NCI-H2029 (cell line): ENCODE measurements at regions not wholly inside any gene's neighbourhood (a gene's known extent, or its start where the extent isn't known, plus 50 kb on each side); places are given as distances from the start of the nearest gene placed in this dataset.

ENCODE experiments used
- DNase-seq: peaks from one replicate; lab custom pipeline; 2025; lab: John Stamatoyannopoulos, UW

DNA sequence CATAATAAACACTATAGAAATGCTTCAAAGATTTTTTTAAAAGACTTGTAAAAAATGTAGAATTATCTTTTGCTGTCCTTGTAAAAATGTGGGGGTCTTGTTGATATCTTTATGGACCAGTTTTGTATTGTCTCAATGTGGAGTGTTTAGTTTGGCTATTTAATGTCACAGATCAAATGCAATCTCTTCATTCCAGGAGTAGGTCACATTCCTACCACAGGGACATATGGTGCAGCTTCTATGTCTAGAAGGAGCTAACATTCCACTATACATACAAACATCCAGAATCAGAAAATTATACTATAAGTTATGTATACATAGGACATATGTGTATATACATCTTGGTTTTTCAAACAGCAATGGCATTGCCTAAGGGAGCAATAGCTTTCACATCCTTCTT, 345.7 kb downstream of the BMP4 start:
- DNase-seq = no peak

DNA sequence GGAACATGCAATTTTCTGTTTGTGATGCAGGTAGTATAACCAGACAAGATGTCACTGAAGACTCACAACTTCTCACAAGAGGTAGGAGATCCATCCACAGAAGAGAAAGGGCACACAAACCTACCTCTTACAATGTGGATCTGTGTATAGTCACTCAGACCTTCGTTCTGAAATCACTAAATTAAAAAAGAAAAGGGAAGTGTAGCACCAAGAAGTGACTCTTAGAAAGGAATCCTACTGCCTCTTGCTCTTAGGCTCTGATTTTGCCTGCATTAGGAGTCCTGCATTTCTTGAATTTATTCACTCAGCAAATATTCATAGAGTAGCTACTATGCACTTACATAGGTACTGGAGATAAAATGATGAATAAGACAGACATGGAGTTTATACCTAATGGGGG, 347.6 kb downstream of the BMP4 start:
- no peak for DNase-seq

DNA sequence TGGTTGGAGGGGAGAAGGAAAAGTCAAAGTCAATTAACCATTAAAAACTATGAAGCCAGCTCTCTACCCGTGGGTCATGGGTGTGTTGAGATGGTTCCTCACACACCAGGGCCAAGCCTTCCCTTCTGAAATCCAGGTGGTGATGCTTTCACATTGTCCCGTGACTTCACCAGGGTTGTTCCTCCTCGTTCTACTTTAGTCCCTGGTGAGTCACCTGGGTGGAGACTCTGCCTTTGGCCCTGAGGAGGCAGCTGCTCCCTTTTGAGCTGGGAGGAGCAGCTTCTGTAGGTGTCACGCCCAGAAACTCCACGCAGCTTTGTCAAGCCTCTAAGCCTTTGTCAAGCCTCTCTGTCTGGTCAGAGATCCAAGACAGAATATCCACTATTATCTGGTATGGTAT, 348.3 kb downstream of the BMP4 start:
- no peak for DNase-seq

DNA sequence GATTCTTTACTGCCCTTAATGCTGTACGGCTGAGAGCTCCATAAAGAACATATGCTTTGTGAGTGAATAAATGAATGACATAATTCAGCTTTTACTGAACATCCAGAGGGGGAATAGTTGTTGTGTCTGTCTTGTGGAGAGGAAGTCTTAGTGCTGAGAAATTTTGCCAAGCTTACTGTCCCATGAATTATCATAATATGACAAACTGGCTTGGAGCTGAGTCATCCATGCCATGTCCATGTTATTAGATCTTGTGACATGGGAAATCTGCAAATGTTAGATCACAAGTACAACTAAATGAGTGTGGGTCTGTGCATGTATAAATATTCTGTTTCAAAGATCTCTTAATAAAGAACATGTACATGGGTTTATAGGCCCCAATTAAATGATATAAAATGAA, 350.4 kb downstream of the BMP4 start:
- DNase-seq = no peak

DNA sequence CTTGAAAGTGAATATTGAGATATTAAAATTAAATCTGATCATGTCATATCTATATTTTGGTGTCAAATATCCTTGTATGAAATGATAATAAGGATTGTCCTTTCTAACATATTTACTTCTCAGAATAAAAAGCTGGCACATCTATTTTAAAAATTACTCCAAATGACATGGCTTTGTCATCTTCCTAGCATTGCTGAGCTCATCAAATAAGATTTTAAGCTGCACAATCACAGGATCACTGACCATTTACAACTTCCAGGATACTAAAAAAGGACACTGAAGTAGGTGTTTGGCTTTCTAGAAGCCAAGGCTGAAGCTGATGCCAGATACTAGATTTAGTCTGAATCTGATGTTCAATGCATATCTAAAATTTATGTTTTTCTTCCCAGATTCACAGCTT, 351.1 kb downstream of the BMP4 start:
- no peak for DNase-seq

DNA sequence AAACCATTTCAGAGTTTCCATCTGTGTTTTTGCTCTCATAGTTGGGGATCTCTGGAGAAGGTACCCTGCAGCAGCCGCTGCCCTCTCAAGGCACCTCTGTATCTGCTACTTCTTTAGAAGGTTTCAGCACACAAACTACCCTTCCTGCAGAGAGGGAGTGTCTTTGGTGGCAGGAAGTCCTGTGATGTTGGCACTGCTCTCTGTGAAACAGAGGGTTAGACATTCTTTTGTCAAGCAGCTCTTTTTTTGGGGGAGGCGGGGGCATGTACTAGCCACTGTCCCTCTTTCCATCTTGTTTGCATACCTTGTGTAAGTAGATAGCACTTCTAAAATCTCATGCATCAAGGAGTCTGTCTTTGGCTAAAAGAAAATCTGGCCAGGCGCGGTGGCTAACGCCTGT, 352.6 kb downstream of the BMP4 start:
- no peak for DNase-seq

DNA sequence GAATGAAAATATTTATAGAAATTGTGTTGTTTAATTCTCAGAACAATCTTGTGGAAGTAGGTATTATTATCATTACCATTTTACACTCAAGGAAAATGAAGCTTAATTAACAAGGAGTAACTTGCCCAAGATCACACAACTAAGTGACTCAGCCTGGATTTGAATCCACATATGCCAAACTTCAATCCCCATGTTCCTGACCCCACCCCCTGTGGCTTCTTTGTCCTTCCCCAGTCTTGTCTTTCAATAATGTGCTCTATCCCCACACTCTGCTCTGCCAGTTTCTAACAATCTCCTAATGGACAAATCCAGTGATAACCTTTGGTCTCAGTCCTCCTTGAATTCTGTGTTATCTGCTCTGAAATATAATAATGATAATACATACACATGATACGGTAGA, 355.2 kb downstream of the BMP4 start:
- no peak for DNase-seq

DNA sequence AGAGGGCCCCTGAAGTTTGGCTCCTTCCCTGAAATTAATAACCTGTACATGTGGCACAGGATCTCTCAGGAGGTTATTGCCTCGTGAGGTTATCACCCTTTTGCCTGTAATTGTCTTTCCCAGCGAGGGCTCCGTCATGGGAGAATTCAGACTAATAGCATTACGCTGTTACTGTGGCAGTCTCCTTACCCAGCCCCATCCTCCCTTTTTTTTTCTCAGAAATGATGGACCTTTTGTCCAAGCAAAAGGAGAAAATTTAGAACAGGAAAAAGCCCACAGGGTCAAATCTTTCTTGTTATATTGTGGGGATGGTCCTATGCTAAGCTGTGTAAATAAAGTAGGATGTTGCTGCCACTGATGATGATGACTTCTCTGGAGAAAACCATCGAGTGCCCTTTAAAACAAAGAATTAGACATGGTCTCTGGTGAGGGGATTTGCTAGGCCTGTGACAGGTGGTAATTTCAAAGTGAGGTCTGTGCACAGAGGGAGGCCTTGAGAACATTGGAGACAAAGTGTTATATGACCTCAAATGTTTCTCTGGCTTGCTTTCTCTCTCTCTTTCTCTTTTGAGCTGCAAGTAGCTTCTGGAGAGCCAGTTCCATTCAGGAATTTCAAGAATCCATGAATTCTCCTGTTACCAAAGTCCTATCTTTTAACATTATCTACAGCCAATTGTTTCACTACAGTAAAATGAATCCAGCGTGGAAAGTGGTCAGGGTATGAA, 357.2 kb downstream of the BMP4 start:
- DNase-seq = no peak

DNA sequence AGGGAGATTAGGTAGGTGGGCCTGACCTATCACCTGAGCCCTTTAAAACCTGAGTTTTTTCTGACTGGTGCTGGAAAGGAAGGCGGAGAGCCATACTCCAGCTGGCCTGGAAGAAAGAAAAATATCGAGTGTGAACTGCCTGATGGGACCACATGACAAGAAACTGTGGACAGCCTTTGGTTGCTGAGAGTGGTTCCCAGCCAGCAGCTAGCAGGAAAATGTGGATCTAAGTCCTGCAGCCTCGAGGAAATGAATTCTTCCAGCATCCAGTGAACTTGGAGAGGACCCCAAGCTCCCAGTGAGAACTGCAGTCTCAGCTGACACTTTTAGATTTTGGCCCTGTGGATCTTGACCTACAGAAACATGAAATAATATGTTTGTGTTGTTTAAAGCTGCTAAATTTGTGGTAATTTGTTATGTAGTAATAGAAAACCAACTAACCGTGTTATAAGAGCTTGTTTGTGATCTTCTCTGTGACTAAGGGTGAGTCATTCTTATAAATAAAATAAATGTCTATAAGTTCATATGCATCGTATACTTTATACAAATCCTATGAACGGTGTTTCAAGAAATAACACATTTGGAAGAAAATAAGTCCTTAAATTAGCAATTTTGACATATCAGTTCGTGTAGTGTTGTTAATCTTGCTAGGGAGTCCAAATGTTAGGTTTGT, 359.6 kb downstream of the BMP4 start:
- DNase-seq = no peak

DNA sequence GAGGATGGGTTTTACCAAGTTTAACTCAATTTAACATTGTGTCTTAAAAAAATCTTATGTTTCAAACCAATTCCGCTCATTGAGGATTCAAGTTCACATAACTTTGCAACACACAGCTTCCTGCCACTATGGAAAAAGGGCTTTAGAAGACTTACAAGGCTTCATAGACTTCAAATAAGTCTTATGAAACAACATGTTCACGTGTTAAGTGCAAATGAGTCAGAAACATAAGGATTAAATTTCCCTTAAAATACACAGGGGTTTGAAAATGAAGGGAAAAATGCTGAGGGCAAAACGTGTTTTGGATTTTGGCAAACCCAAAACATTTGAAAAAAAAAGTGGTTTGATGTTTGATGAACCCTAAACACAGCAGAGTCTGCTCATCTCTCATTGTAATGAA, 364.8 kb downstream of the BMP4 start:
- no peak for DNase-seq

DNA sequence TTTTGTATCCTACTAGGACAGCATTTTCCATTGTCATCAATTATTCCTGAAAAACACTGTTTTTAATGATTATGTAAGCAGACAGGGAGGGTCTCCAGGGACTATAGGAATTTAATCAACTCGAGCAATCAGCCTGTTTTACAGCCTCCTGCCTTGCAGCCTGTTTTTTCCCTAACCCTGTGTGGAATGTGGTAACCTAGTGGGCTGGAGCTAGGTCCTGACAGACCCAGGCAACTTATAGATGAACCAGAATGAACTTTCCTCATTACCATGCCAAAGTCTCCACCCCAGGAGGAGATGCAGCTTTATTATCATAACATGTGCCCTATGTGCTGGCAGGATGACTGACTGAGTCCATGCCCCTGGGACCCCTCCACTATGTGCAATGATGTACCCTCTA, 375.1 kb downstream of the BMP4 start:
- DNase-seq = no peak

DNA sequence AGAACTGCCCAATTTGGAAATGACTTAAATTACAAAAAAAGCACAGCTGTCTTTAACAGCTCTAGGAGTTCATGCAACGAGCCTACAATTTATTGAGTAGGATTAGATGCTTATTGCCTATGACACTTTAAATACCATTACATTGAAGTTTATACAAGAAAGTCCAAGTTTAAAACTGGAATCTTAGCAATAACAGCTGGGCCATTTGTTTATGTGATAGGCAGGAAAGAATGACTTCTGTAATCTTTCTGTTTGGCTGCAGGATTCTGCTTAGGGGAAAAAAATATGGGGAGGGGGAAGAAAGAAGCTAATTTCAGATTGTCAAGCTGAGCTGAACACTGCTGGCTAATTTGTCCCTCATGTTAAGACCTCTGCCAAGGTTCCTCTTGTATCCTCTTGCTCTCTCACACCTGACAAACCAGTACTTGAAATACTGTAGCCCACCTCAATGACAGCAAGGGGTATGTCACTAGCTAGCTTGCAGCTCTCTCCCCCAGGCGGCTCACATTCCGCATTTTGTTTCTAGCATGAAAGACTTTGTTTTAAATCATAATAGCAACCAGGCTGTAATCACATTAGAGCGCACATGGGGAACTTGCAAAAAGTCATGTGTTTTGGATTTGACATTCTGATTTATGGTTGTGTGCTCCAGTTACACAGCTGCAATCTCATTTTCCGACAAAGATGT, 384.8 kb downstream of the BMP4 start:
- no peak for DNase-seq

DNA sequence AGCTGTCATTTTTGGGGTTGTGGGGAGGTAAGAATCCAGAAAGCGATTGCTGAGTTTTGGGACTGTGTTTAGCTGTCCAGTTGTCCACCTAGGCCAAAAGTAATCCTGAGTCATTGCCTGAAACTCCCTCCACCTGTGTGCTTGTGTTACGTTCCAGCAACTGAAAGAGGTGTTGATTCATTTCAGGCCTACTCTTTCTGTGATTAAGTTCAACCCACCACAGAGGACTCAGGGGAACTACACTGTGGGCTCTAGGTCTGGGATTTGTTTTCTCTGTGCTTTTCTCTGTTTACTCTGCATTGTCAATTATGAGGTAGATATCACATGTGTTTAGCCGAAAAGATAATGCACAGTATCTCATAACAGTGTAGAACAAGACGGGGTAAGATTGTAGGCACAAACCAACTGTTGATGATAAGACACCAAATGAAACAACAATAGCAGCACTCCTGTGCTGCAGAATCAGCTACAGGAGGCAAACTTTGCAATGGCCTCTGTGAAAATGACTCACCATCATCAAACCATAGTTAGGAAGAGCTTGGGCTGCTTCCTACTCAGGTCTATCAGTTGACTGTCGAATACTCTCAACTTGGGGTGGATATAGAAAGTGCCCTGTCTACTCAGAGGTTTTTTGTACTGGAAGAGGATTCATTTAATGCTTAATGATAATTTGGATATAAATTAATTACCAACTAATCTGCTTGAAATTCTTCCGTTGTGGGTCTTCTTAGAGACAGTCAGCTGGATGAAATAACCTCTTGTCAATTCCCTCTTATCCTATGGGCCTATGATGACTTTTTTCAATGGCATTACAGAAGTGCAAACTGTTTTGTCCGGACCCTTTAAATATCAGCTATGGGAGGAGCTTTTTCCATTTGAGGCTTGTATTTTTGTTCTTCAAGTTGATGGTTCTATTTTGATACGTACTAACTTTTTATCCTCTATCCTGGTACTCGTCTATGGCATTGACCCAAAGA, 385.9 kb downstream of the BMP4 start:
- DNase-seq = no peak

DNA sequence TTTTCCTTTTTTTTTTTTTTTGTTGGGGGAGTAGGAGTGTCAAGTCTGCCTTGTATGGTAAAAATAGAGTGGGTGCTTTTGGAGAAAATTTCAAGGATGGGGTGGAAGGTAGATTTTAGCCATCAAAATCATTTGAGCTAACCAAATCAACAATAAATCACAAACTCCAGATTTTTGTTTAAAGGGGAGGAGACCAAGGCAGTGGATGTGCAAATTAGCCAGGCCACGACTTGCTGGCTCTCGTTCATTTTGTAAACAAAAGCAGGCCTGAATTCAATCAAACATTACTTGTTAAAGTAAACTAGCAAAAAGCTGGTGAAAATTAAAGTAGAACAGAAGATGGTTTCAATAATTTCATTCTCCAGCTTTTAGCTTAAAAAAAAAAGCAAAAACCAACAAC, 387.2 kb downstream of the BMP4 start:
- DNase-seq = no peak

DNA sequence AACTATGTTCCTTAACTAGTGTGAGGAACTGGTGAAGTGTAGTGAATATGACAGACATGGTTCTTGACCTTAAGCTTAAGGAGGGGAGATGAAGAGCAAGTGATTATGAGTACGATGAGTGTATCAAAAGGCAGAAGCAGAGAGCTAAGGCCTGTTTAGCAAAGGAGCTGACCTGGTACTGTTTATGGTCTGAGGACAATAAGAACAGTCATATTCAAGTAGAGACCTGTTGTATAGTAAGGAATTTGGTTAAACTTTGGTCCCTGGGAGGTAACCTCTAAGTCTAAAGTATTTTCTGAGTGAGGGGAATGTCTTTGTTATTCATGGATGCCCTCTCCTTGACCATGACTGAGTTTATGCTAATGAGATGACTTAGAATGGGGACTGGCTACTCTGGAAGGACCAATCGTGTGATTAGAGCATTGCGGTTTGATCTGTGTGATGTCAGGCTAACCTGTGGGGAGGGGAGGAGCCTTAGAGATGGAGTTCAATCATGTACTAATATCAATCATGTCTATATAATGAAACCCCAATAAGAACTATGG, 389.3 kb downstream of the BMP4 start:
- DNase-seq = no peak

DNA sequence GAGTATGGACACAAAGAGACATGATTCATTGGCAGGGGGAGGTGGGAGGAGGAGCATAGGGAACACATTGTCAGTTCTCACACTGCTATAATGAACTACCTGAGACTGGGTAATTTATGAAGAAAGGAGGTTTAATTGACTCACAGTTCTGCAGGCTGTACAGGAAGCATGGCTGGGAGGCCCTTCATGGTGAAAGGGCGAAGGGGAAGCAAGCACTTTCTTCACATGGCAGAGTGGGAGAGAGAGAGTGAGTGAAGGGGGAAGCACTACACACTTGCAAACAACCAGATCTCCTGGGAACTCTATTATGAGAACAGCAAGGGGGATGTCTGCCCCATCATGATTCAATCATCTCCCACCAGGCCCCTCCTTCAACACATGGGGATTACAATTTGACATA, 391.8 kb downstream of the BMP4 start:
- DNase-seq = no peak

DNA sequence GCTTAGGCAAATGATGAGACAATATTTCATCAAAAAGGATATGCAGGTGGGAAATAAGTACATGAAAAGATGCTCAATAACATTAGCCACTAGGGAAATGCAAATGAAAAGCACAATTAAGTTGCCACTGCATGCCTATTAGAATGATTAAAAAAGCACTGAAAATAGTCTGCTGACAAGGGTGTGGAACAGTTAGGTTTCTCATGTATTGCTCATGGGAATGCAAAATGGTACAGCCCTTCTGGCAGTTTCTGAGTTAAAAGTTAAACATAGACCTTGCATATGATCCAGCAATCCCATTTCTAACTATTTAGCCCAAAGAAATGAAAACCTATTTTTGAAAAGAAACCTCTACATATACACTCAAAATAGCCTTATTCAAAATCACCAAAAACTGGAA, 393.0 kb downstream of the BMP4 start:
- DNase-seq = no peak

DNA sequence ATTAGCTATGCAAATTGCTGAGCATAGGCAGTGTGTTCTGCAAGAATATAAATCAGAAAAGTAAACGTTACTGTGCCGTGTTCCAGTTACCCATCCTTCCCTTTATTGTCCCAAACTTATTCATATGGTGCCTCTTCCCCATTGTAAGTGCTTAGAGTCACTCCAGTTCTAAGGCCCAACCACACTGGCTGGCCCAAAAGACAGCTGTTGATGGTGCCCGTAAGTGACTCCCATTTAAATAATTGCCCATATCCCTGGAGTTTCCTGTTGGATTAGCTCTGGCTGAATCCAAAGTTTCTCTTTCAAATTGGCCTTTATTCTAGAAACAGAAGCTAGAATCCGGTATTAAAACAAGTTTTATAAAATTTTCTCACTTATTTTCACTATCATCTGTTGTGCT, 400.1 kb upstream of the DDHD1 start:
- DNase-seq = no peak

DNA sequence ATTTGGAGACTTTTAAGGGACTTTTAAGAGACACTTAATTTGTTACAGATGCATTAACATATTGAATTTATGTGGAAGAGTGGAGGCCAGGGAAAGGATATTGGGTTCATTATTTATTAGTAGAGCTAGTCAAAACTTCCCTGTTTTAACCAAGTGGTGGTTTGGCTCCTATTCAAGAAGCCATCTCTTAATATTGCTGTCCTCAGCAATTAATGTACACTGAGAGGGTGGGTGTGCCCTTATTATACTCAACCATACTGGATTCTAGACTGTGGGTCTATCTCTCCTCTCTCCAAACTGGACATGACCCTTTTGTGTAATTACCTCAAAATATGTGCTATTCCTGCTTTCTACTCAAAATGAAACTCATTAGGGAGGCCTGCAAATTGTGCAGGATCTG, 398.7 kb upstream of the DDHD1 start:
- no peak for DNase-seq

DNA sequence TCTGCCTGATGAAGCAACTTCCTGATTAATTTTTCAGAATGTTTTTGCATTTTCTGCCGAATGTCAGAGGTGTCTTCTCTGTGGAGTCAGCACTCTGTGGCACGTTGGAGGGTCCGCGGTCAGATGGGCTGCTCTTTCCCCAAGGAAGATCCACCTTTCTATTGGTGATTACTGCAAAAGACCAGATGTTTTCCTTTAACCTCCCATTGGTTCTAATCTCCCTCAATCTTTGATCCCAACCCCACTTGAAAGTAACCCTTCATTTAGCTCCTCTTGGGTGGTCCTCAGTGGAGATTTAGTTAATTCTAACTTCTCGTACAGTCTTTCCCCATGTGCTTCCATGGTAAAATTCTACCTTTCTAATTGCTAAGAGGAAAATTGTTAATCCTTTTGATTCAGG, 397.7 kb upstream of the DDHD1 start:
- no peak for DNase-seq

DNA sequence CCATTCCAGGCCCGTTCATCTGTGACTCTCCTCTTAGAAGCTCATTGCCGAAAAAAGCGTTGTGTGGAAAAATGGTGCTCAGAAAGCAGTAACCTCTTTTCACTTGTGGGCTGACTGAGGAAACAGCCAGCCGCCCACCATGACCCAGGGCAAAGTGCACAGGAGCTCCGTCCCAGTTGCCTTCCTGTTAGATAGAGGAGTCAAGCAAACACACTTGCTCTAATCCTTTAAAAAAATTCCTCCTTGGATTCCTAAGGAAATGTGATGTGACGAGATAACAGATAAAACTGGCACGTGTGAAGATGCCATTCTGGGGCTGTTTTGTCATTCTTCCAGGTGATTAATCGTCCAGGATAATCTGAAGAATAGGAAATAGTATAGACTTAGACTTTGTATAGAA, 396.8 kb upstream of the DDHD1 start:
- DNase-seq = no peak

DNA sequence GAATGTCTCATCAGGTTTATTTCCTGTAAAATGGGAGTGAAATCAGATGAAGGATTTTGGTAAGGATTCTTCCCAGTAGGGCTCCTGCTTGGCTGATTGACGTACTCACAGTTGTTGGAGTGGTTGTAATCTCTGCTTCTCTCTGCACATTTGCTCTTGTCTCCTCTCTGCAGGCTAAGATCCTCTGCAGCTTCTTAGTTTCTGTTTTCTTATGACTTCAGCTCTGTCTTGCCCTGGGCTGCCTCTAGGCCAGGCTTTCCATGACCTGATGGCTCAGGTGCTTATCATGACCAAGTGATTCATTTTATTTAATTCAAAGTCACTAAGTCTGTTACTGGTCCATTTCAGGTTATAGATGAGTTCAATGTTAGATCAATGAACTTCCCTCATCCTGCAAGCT, 394.5 kb upstream of the DDHD1 start:
- DNase-seq = no peak
